Skin of body (tissue), 1 donor: ENCODE measurements at regions not wholly inside any gene's neighbourhood (a gene's known extent, or its start where the extent isn't known, plus 50 kb on each side); places are given as distances from the start of the nearest gene placed in this dataset.

ENCODE experiments used
- DNase-seq: peaks from one replicate; lab custom pipeline; 2025; lab: John Stamatoyannopoulos, UW

- no peak for DNase-seq
Observed at GRCh38 chr14:78073028-78073427, 97.1 kb upstream of the NRXN3 start.

- DNase-seq: no peak
Observed at GRCh38 chr14:78074561-78074960, 95.6 kb upstream of the NRXN3 start.

- no peak for DNase-seq
Observed at GRCh38 chr14:78075033-78075432, 95.1 kb upstream of the NRXN3 start.

- no peak for DNase-seq
Observed at GRCh38 chr14:78075555-78076277, 94.5 kb upstream of the NRXN3 start.

GRCh38 chr14:78081245-78081644, 88.9 kb upstream of the NRXN3 start:
- no peak for DNase-seq

GRCh38 chr14:78083837-78084236, 86.3 kb upstream of the NRXN3 start:
- no peak for DNase-seq

GRCh38 chr14:78086342-78086741, 83.8 kb upstream of the NRXN3 start:
- no peak for DNase-seq

GRCh38 chr14:78088916-78089315, 81.3 kb upstream of the NRXN3 start:
- no peak for DNase-seq

GRCh38 chr14:78090864-78091263, 79.3 kb upstream of the NRXN3 start:
- DNase-seq: no peak

- no peak for DNase-seq
Observed at GRCh38 chr14:78091361-78091760, 78.8 kb upstream of the NRXN3 start.

- no peak for DNase-seq
Observed at GRCh38 chr14:78092040-78092439, 78.1 kb upstream of the NRXN3 start.

GRCh38 chr14:78103271-78103670, 66.9 kb upstream of the NRXN3 start:
- no peak for DNase-seq

GRCh38 chr14:78104160-78104559, 66.0 kb upstream of the NRXN3 start:
- DNase-seq: no peak

- no peak for DNase-seq
Observed at GRCh38 chr14:78104655-78105054, 65.5 kb upstream of the NRXN3 start.

GRCh38 chr14:78106381-78106780, 63.8 kb upstream of the NRXN3 start:
- DNase-seq: no peak

- DNase-seq: no peak
Observed at GRCh38 chr14:78107166-78107565, 63.0 kb upstream of the NRXN3 start.

GRCh38 chr14:78119440-78119839, 50.7 kb upstream of the NRXN3 start:
- DNase-seq: no peak
